ENCODE measurements at regions not wholly inside any gene's neighbourhood (a gene's known extent, or its start where the extent isn't known, plus 50 kb on each side); places are given as distances from the start of the nearest gene placed in this dataset.

GRCh38 chr7:42409296-42409695, 172.3 kb upstream of the GLI3 start:
- TF ChIP-seq CTCF (IDR thresholded peaks at IDR 0.05) (no peak), POLR2A (IDR thresholded peaks at IDR 0.05) (no peak)

Measured in Peyer's patch (tissue), 4 donors.